ENCODE measurements at regions not wholly inside any gene's neighbourhood (a gene's known extent, or its start where the extent isn't known, plus 50 kb on each side); places are given as distances from the start of the nearest gene placed in this dataset.

GRCh38 chr16:17603626-17604025 lies 132.9 kb upstream of the XYLT1 start:
- H4K20me1 ChIP-seq (ENCODE audit: control insufficient read depth, insufficient read depth, low read length, poor library complexity, severe bottlenecking): no peaks in the 10 kb centered on the region
- no peak overlapping the region for H3K4me3 ChIP-seq (ENCODE audit: control extremely low read depth in 1 of 5, extremely low read depth in 1 of 5, insufficient read depth in 1 of 5, low read depth in 2 of 5, low read length in 4 of 5)
- TF ChIP-seq CTCF (IDR thresholded peaks at IDR 0.05): no peak
- no peak for TF ChIP-seq EZH2 (IDR thresholded peaks at IDR 0.05; ENCODE audit: borderline replicate concordance, insufficient read depth, low read depth, low read length, poor library complexity, severe bottlenecking)
- peaks cover 0 to 9% (median 0%) of the 10 kb centered on the region in 4 experiments for H3K27me3 ChIP-seq (replicated peaks in 1 of 4; ENCODE audit: control extremely low read depth in 1 of 4, control insufficient read depth in 3 of 4, insufficient read depth in 4 of 4, low read length in 3 of 4)
- Mint-ChIP-seq H3K4me3 (no peak overlapping the region), H3K4me1 (no peaks in the 10 kb centered on the region), H3K9me3 (ENCODE audit: insufficient read depth) (peaks cover 4% of the 10 kb centered on the region), H3K27me3 (peaks cover 57% of the 10 kb centered on the region), H3K27ac (no peak overlapping the region)
- intact Hi-C loops (cut with micrococcal nuclease): no loop called here
- peaks cover 0 to 12% (median 6%) of the 10 kb centered on the region in 3 donors for H3K9me3 ChIP-seq (ENCODE audit: control extremely low read depth in 1 of 3, control insufficient read depth in 2 of 3, insufficient read depth in 1 of 3, low read length in 2 of 3)
- no peaks in the 10 kb centered on the region for H3K4me1 ChIP-seq (ENCODE audit: control insufficient read depth in 2 of 2, insufficient read depth in 2 of 2, low read length in 2 of 2)
- ATAC-seq (ENCODE audit: low read depth) (no peak), DNase-seq (no peak)
- WGBS (ENCODE audit: insufficient coverage): no CpG with 5 or more reads among the region's 1 CpG
- H2AFZ ChIP-seq (ENCODE audit: insufficient read depth, low read depth, low read length, poor library complexity, severe bottlenecking): no peak overlapping the region
- POLR2A ChIA-PET: no interaction called here
- H3K79me2 ChIP-seq (ENCODE audit: control insufficient read depth, insufficient read depth, low read length): no peaks in the 10 kb centered on the region
- no peak overlapping the region for H3K9ac ChIP-seq (ENCODE audit: low read length)
- no peak overlapping the region for H3K27ac ChIP-seq (ENCODE audit: low read length in 2 of 2)
- CTCF ChIA-PET: no interaction called here
- no peak overlapping the region for H3K4me2 ChIP-seq (replicated peaks; ENCODE audit: low read depth, low read length, poor library complexity, severe bottlenecking)
- no peaks in the 10 kb centered on the region for H3K36me3 ChIP-seq (replicated peaks in 1 of 2; ENCODE audit: control extremely low read depth in 1 of 2, control insufficient read depth in 1 of 2, extremely low read depth in 1 of 2, insufficient read depth in 2 of 2, low read length in 1 of 2)

DNA sequence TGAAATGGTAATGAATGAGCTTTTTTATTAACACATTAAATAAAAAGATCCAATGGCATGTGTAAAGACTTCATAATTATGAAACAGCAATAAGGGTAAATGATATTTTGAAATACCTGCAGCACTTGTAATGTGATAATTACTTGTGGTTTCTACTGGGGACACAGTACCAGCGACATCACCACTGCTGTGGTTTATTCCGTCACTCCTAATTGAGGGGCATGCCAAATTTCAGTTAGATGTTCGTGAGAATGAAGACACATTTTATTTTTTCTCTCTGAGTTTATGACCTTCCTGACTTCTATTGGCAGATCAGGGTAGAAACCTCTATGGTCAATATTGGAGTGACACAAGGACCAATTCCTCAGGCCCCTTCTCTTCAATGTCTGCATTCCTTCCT lies 131.9 kb upstream of the XYLT1 start:
- no peak for DNase-seq
- ChIA-PET CTCF (no interaction called here), POLR2A (no interaction called here)
- Histone ChIP-seq H3K4me2 (replicated peaks; ENCODE audit: low read depth, low read length, poor library complexity, severe bottlenecking) (no peak overlapping the region), H2AFZ (ENCODE audit: insufficient read depth, low read depth, low read length, poor library complexity, severe bottlenecking) (no peak overlapping the region), H3K9ac (ENCODE audit: low read length) (no peak overlapping the region), H3K27ac (ENCODE audit: low read length in 2 of 2) (no peak overlapping the region), H4K20me1 (ENCODE audit: control insufficient read depth, insufficient read depth, low read length, poor library complexity, severe bottlenecking) (no peaks in the 10 kb centered on the region), H3K27me3 (replicated peaks in 1 of 4; ENCODE audit: control extremely low read depth in 1 of 4, control insufficient read depth in 3 of 4, insufficient read depth in 4 of 4, low read length in 3 of 4) (peaks cover 0 to 3% (median 0%) of the 10 kb centered on the region in 4 experiments), H3K4me1 (ENCODE audit: control insufficient read depth in 2 of 2, insufficient read depth in 2 of 2, low read length in 2 of 2) (no peaks in the 10 kb centered on the region), H3K4me3 (ENCODE audit: control extremely low read depth in 1 of 5, extremely low read depth in 1 of 5, insufficient read depth in 1 of 5, low read depth in 2 of 5, low read length in 4 of 5) (no peak overlapping the region), H3K36me3 (replicated peaks in 1 of 2; ENCODE audit: control extremely low read depth in 1 of 2, control insufficient read depth in 1 of 2, extremely low read depth in 1 of 2, insufficient read depth in 2 of 2, low read length in 1 of 2) (no peaks in the 10 kb centered on the region), H3K79me2 (ENCODE audit: control insufficient read depth, insufficient read depth, low read length) (no peaks in the 10 kb centered on the region), H3K9me3 (ENCODE audit: control extremely low read depth in 1 of 3, control insufficient read depth in 2 of 3, insufficient read depth in 1 of 3, low read length in 2 of 3) (peaks cover 0 to 13% (median 6%) of the 10 kb centered on the region in 3 donors)
- ATAC-seq (ENCODE audit: low read depth): no peak
- Mint-ChIP-seq H3K4me1 (no peaks in the 10 kb centered on the region), H3K27me3 (peaks cover 51% of the 10 kb centered on the region), H3K27ac (no peak overlapping the region), H3K9me3 (ENCODE audit: insufficient read depth) (peaks cover 4% of the 10 kb centered on the region), H3K4me3 (no peak overlapping the region)
- intact Hi-C loops (cut with micrococcal nuclease): no loop called here
- TF ChIP-seq CTCF (IDR thresholded peaks at IDR 0.05): no peak
- no peak for TF ChIP-seq EZH2 (IDR thresholded peaks at IDR 0.05; ENCODE audit: borderline replicate concordance, insufficient read depth, low read depth, low read length, poor library complexity, severe bottlenecking)
- no CpG with 5 or more reads among the region's 3 CpGs for WGBS (ENCODE audit: insufficient coverage)

Data from B cell (primary cell).